PFSK-1 (cell line): ENCODE measurements at regions not wholly inside any gene's neighbourhood (a gene's known extent, or its start where the extent isn't known, plus 50 kb on each side); places are given as distances from the start of the nearest gene placed in this dataset.

Experiments used
- FOXP2 ChIP-seq: optimal IDR thresholded peaks from 2 replicates; pipeline ENCODE3; 2011; ENCODE audit warnings: borderline replicate concordance, control low read depth, inconsistent platforms; ENCODE audit not compliant: insufficient read depth; ENCODE audit errors: extremely low read length, extremely low read depth
- POLR2AphosphoS5 ChIP-seq: IDR thresholded peaks from 2 replicates; pipeline ENCODE4 v1.6.1; 2012; ENCODE audit warnings: low read depth, mild to moderate bottlenecking, control low read depth, low read length, moderate library complexity
- REST ChIP-seq, 2 experiments: IDR thresholded peaks; 2 replicates each; pipeline versions ENCODE4 v1.6.1 to v1.8.0; 2011 to 2012; ENCODE audit warnings: low read depth in 2 of 2, low read length in 2 of 2, control low read depth in 1 of 2, inconsistent platforms in 1 of 2, mild to moderate bottlenecking in 1 of 2, moderate library complexity in 1 of 2; ENCODE audit not compliant: insufficient read depth in 1 of 2
- SIN3A ChIP-seq: IDR thresholded peaks from 2 replicates; pipeline ENCODE4 v1.6.1; 2012; ENCODE audit warnings: mild to moderate bottlenecking, low read length, moderate library complexity, borderline replicate concordance; ENCODE audit not compliant: insufficient read depth
- TAF1 ChIP-seq: IDR thresholded peaks from 2 replicates; pipeline ENCODE4 v1.6.1; 2012; ENCODE audit warnings: low read length, control low read depth, borderline replicate concordance; ENCODE audit not compliant: insufficient read depth

- TF ChIP-seq POLR2AphosphoS5, result no peak
- TF ChIP-seq SIN3A, result no peak
- no peak for TF ChIP-seq TAF1
- no peak for TF ChIP-seq REST (IDR thresholded peaks at IDR 0.05; ENCODE audit: insufficient read depth in 1 of 2, low read depth in 2 of 2, low read length in 2 of 2)
- TF ChIP-seq FOXP2, result no peak
These were observed 119.0 kb upstream of the FGF3 start for GRCh38 chr11:69938206-69938605.

GRCh38 chr11:69939551-69940245 is 120.5 kb upstream of the FGF3 start:
- TF ChIP-seq POLR2AphosphoS5 (no peak), FOXP2 (no peak), SIN3A (no peak), REST (IDR thresholded peaks at IDR 0.05; ENCODE audit: insufficient read depth in 1 of 2, low read depth in 2 of 2, low read length in 2 of 2) (no peak), TAF1 (no peak)

GRCh38 chr11:69940246-69940610 is 121.0 kb upstream of the FGF3 start:
- TF ChIP-seq POLR2AphosphoS5, result no peak
- no peak for TF ChIP-seq SIN3A
- no peak for TF ChIP-seq TAF1
- no peak for TF ChIP-seq REST (IDR thresholded peaks at IDR 0.05; ENCODE audit: insufficient read depth in 1 of 2, low read depth in 2 of 2, low read length in 2 of 2)
- no peak for TF ChIP-seq FOXP2

GRCh38 chr11:69941546-69942332 is 122.5 kb upstream of the FGF3 start:
- TF ChIP-seq REST (IDR thresholded peaks at IDR 0.05; ENCODE audit: insufficient read depth in 1 of 2, low read depth in 2 of 2, low read length in 2 of 2) (no peak), SIN3A (no peak), FOXP2 (no peak), POLR2AphosphoS5 (no peak), TAF1 (no peak)
